Prostate gland (tissue), 2 donors: ENCODE measurements at regions not wholly inside any gene's neighbourhood (a gene's known extent, or its start where the extent isn't known, plus 50 kb on each side); places are given as distances from the start of the nearest gene placed in this dataset.

ENCODE experiments used
- DNase-seq: peaks from one replicate; pipeline ENCODE4 v3.0.0-alpha.2; 2019; ENCODE audit warnings: low spot score
- H3K27ac ChIP-seq, 2 donors: fragments of 200-600 bp; sonication (generic); 2 replicates each; pipeline ENCODE4 v1.5.1; 2017 to 2019
- H3K27me3 ChIP-seq: fragments of 200-600 bp; sonication (generic); replicated peaks from 2 replicates; pipeline ENCODE4 v1.5.1; 2019; ENCODE audit not compliant: insufficient read depth
- H3K36me3 ChIP-seq, 2 donors: fragments of 200-600 bp; sonication (generic); 1 replicate in 1 of 2; 2 replicates in 1 of 2; pipeline versions ENCODE4 v1.5.1 to v1.8.1; 2017 to 2019
- H3K4me1 ChIP-seq: fragments of 200-600 bp; sonication (generic); replicated peaks from 2 replicates; pipeline ENCODE4 v1.5.1; 2019
- H3K4me3 ChIP-seq, 2 donors: fragments of 200-600 bp; sonication (generic); 2 replicates each; pipeline ENCODE4 v1.5.1; 2017 to 2019
- H3K9me3 ChIP-seq: fragments of 200-600 bp; sonication (generic); 2 replicates; pipeline ENCODE4 v1.5.1; 2017
- POLR2A ChIP-seq: fragments of 450-650 bp; IDR thresholded peaks from one replicate; pipeline ENCODE4 v1.6.1; 2016; ENCODE audit warnings: antibody characterized with exemption, mild to moderate bottlenecking
- POLR2AphosphoS5 ChIP-seq: sonication (generic); formaldehyde crosslinking; IDR thresholded peaks from one replicate; pipeline ENCODE4 v1.6.1; 2017; ENCODE audit warnings: antibody characterized with exemption
- WGBS: methylation state at CpG from one replicate; pipeline ENCODE4 v1.1.5; 2018; 5-methylcytosine and 5-hydroxymethylcytosine counted together
- intact Hi-C: fragments of 100-400 bp; cut with DNase I; formaldehyde crosslinking; loops from one replicate; pipeline ENCODE4 v1.14.2; 2022
- TF ChIP-seq, protein P1 (sequence below), 4 experiments: fragments of 200-600 bp in 2 of 4; fragments of 450-650 bp in 2 of 4; sonication (generic) in 2 of 4; IDR thresholded peaks; 1 replicate in 3 of 4; 2 replicates in 1 of 4; pipeline ENCODE4 v1.5.1; 2016 to 2019; ENCODE audit warnings: antibody characterized with exemption in 4 of 4, mild to moderate bottlenecking in 2 of 4, moderate library complexity in 2 of 4

DNA sequence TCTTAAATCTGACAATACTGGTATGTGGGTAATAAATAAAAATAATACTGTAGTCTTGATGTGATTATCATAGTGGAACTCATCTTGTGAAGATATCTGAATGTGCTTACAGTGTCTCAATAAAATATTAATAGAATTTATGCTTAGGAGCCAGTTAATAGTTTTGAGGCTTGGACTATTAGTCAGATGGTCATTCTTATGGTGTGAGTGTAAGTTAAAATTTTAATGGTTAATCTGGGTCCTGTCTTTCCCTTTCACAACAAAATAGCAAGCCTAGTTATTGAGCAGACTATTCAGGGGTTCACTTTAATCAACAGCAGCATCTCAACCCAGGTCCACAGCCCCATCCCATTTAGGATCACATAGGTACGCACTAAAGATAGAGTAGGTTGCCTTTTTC, 138.9 kb downstream of the HAUS1 start:
- Histone ChIP-seq H3K27me3 (no peaks in the 10 kb centered on the region), H3K36me3 (no peaks in the 10 kb centered on the region), H3K4me3 (no peak overlapping the region), H3K4me1 (no peaks in the 10 kb centered on the region), H3K9me3 (no peaks in the 10 kb centered on the region), H3K27ac (no peak overlapping the region)
- TF ChIP-seq POLR2AphosphoS5 = no peak
- TF ChIP-seq, protein P1, sequence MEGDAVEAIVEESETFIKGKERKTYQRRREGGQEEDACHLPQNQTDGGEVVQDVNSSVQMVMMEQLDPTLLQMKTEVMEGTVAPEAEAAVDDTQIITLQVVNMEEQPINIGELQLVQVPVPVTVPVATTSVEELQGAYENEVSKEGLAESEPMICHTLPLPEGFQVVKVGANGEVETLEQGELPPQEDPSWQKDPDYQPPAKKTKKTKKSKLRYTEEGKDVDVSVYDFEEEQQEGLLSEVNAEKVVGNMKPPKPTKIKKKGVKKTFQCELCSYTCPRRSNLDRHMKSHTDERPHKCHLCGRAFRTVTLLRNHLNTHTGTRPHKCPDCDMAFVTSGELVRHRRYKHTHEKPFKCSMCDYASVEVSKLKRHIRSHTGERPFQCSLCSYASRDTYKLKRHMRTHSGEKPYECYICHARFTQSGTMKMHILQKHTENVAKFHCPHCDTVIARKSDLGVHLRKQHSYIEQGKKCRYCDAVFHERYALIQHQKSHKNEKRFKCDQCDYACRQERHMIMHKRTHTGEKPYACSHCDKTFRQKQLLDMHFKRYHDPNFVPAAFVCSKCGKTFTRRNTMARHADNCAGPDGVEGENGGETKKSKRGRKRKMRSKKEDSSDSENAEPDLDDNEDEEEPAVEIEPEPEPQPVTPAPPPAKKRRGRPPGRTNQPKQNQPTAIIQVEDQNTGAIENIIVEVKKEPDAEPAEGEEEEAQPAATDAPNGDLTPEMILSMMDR (IDR thresholded peaks at IDR 0.05) = no peak
- no peak for TF ChIP-seq POLR2A
- 0% methylated on average over 1 of the region's 1 CpG for WGBS
- intact Hi-C loops = no loop called here
- no peak for DNase-seq

DNA sequence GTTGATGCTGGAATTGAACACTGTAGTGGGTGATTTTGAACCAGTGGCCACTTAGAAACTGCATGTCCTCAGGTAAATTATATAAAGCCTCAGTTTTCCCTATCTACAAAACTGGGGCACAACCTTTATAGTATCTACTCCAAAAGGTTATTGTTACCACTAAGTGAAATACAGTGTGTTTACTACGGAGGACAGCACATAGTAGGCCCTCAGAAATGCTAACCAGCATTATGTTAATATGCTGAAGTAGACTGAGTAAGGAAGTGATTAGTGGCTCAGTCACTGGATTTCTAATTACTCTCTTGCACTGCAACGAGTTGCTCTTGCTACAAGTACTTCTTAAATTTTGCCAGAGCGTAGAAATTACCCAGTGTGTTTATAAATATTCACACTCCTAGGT, 139.5 kb downstream of the HAUS1 start:
- no peaks in the 10 kb centered on the region for H3K27me3 ChIP-seq
- no peaks in the 10 kb centered on the region for H3K4me1 ChIP-seq
- no peak overlapping the region for H3K4me3 ChIP-seq
- DNase-seq = no peak
- no peak overlapping the region for H3K27ac ChIP-seq
- H3K9me3 ChIP-seq = no peaks in the 10 kb centered on the region
- intact Hi-C loops = no loop called here
- WGBS = 89% methylated on average over 3 of the region's 3 CpGs
- H3K36me3 ChIP-seq = no peaks in the 10 kb centered on the region
- no peak for TF ChIP-seq POLR2AphosphoS5
- no peak for TF ChIP-seq POLR2A
- TF ChIP-seq, protein P1 (IDR thresholded peaks at IDR 0.05) = no peak

DNA sequence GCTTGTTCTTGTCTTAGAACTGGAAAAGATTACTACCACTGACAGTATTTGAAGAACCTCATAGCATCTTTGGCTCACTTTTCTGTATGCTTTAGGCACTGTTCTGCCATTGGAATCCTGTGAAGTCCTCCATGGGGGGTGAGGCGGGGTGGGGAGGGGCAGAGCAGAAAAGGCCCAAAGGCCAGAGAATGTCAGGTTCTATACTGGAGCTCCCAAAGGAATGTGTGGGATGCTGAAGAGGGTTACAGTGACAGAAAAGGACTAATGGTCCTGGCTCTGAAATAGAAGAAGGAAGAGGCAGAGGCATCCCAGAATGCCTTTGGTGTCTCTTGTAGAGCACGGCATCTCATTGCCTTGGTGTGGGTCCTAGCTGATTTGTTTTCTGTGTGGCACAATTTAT, 141.9 kb downstream of the HAUS1 start:
- no peak for DNase-seq
- no peaks in the 10 kb centered on the region for H3K27me3 ChIP-seq
- H3K4me1 ChIP-seq = no peaks in the 10 kb centered on the region
- 98% methylated on average over 2 of the region's 2 CpGs for WGBS
- intact Hi-C loops = no loop called here
- H3K36me3 ChIP-seq = no peaks in the 10 kb centered on the region
- H3K9me3 ChIP-seq = no peaks in the 10 kb centered on the region
- no peak overlapping the region for H3K27ac ChIP-seq
- no peak overlapping the region for H3K4me3 ChIP-seq
- TF ChIP-seq POLR2A (no peak), POLR2AphosphoS5 (no peak)
- TF ChIP-seq, protein P1 (IDR thresholded peaks at IDR 0.05) = no peak

DNA sequence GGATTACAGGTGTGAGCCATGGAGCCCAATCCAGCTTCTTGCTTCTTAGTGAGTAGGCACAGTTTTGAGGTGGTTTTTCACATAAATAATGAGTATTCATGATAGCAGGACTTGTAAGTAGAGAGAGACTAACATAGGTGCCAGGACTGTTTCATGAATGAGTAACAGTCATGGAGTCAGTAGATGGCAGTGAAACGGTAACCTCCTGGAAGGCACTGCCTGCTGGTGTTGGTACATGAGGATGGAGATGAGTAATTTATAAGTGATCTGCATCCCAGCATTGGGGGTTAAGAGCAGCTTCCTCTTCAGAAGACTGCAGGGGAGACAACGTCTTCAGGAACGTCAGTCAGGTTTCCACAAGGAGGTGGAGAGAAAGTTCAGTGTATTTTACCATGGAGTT, 143.8 kb downstream of the HAUS1 start:
- TF ChIP-seq POLR2AphosphoS5 (no peak), POLR2A (no peak)
- TF ChIP-seq, protein P1 (IDR thresholded peaks at IDR 0.05) = no peak
- intact Hi-C loops = no loop called here
- WGBS = 93% methylated on average over 3 of the region's 3 CpGs
- no peaks in the 10 kb centered on the region for H3K4me1 ChIP-seq
- H3K27me3 ChIP-seq = no peaks in the 10 kb centered on the region
- no peaks in the 10 kb centered on the region for H3K36me3 ChIP-seq
- H3K9me3 ChIP-seq = no peaks in the 10 kb centered on the region
- no peak overlapping the region for H3K4me3 ChIP-seq
- DNase-seq = no peak
- no peak overlapping the region for H3K27ac ChIP-seq

DNA sequence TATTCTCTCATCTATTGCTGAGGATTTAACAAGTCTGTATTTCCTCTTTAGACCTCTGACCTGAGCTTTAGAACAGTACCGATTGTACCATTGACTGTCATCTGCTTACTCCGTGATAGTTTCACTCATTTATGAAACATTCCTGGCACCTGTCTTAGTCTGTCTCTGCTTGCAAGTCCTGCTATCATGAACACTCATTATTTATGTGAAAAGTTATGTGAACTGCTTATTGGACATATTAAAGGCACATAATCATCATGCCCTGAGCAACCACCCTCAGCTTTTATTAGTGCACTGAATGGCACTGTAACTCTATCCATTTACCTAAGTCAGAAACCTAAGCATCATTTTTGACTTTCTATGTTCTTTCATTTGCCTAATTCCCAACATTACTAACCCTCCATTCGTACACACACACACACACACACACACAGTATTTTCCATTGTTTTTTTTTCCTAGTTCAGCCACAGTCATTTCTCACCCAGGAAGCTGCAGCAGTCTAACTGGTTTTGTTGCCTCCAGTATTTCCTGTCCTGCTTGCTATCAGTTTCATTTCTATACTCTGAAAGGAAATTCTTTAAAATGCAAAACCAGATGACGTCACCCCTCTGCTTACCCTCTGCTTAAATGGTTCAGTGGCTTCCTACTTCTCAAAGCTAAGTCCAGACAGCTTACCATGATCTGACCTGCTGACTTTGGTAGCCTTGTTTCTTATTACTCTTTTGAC, 146.1 kb downstream of the HAUS1 start:
- peak; percentile 62 for DNase-seq
- intact Hi-C loops = no loop called here
- H3K4me3 ChIP-seq = no peak overlapping the region

More for the DNA sequence above, 146.1 kb downstream of the HAUS1 start:
- 29% methylated on average over 4 of the region's 4 CpGs for WGBS
- H3K9me3 ChIP-seq = no peaks in the 10 kb centered on the region
- H3K36me3 ChIP-seq = no peaks in the 10 kb centered on the region
- H3K27me3 ChIP-seq = no peaks in the 10 kb centered on the region
- peak overlapping the region; percentile 67 to 73 for H3K27ac ChIP-seq
- H3K4me1 ChIP-seq = no peaks in the 10 kb centered on the region
- TF ChIP-seq POLR2A (no peak), POLR2AphosphoS5 (peak; percentile 54)
- TF ChIP-seq, protein P1 (IDR thresholded peaks at IDR 0.05) = no peak
